HuH-7.5 (cell line): ENCODE measurements at regions not wholly inside any gene's neighbourhood (a gene's known extent, or its start where the extent isn't known, plus 50 kb on each side); places are given as distances from the start of the nearest gene placed in this dataset.

ENCODE experiments used
- DNase-seq: peaks from one replicate; pipeline ENCODE4 v3.0.0; 2011; ENCODE audit warnings: low spot score

DNA sequence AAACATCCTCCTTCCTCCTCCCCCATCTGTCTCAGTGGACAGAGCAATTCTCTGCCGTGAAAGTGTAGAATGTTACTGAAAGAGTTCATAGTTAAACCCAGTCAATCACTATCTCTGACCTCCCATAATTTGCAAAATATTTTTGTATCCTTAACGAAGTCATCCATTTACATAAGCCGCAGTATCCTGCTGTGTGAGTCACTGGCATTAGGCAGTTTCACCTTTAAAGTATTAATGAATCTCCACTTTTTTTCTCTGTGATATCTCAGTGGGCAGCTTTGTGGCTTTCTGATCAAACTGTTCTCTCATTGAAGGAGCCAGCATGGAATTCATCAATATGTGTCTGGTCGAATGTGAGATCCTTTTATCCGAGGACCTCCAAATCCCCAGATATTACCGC lies 678.6 kb upstream of the TENM3 start:
- no peak for DNase-seq

GRCh38 chr4:181566490-181566889 lies 676.7 kb upstream of the TENM3 start:
- DNase-seq = no peak

- DNase-seq = no peak
Measured at GRCh38 chr4:181569553-181569952, 673.6 kb upstream of the TENM3 start.

DNA sequence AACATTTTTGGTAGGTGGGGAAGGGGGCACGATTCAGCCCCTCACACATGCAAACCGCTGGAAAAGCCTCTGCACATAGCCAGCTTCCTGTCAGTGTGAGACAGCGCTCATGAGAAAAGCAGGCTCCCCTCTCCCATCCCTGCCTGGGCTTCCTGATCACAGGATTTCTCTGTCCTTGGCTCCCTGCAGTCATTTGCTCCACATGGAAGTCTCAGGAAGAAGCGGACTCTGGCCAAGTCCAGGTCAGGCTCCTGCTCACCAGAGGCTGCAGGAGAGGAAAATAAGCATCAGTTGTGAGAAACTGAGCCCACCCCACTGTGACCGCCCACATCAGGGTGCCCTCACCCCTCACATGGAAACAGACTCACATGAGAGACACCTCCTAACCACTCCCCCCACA lies 664.3 kb upstream of the TENM3 start:
- no peak for DNase-seq

GRCh38 chr4:181579486-181579885 lies 663.7 kb upstream of the TENM3 start:
- DNase-seq = no peak

DNA sequence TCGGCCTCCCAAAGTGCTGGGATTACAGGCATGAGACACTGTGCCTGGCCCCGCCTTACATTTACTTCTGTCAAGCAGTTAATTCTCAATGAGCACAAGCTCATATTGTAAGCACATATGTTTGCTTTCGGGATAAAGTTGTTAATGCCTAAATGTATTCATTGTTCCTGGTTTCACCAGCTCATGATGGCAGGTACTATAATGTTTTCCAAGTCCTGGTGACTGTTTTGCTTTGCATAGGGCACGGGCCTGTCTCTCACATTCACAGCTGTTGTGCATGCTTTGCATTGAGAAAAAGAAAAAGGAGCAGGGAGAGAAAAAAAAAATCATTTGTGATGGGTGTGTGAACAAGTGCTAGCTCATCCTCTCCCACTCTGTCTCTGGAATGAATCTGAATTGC lies 661.2 kb upstream of the TENM3 start:
- no peak for DNase-seq

- no peak for DNase-seq
Measured at GRCh38 chr4:181582595-181582994, 660.6 kb upstream of the TENM3 start.

DNA sequence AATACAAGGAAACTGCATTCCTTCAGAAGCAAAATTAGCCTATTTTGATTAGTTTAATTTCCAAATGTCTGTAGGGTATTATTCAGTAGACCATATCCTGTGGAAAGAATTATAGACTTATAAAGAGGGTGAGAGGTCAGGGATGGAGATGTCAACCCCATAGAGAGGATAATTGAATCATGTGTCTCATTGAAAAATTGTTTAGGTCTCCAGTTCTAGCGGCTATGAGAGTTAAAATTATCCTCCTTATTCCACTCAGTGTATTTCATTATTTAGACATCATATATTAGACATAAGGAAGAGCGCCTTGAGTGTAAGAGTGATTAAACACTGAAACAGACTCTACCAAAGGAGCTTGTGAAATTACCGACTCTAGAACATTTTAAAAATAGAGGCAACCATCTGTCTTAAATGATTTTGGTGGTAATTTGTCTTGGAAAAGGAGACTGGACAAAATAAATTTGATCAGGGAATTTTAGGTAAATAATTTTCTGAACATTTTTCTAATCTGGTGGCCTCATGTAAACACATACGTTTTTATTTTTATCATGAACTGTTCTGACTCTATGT lies 654.4 kb upstream of the TENM3 start:
- no peak for DNase-seq

- DNase-seq = no peak
Measured at GRCh38 chr4:181592221-181592745, 650.9 kb upstream of the TENM3 start.

- DNase-seq = no peak
Measured at GRCh38 chr4:181593703-181594102, 649.5 kb upstream of the TENM3 start.

DNA sequence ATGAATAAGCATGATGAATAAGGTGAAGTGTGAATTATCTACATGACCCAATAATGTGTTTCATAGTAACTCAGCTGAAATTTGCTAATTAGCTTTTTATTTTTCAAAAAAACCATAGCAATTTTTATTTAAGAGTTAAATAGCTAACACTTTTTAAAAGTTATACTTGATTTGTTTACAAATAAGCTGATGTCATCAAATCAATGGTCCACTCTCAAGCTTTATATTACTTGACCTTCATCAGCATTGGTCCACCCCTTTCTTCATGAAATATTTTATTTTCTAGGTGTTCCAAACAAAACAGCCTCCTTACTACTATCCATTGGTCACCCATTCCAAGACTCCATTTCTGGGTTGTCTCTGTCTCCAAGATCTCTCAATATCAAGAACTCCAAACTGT lies 649.0 kb upstream of the TENM3 start:
- DNase-seq = no peak

GRCh38 chr4:181595716-181596115 lies 647.5 kb upstream of the TENM3 start:
- DNase-seq = no peak

GRCh38 chr4:181597766-181598165 lies 645.4 kb upstream of the TENM3 start:
- no peak for DNase-seq

- DNase-seq = no peak
Measured at GRCh38 chr4:181599134-181599533, 644.1 kb upstream of the TENM3 start.

- DNase-seq = no peak
Measured at GRCh38 chr4:181601103-181601502, 642.1 kb upstream of the TENM3 start.

- no peak for DNase-seq
Measured at GRCh38 chr4:181604546-181604945, 638.7 kb upstream of the TENM3 start.

GRCh38 chr4:181606300-181606699 lies 636.9 kb upstream of the TENM3 start:
- no peak for DNase-seq

DNA sequence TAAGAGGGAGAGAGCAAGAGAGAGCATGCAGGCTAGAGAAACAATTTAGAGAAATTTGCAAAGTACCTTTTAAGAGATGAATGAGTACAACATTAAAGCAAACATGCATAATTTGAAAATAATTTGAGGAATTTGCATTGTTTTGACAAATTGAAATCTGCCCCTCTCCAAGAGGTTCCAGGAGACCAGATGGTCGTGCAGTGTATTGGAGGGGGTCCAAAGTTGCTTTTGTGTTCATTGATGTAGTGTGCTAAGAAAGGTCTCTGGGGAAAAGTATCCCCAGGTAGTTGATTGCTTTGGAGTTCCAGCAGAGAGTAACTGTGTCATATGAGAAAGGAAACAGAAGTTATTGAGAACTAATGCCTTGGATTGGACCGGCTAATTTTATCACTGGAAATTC lies 635.0 kb upstream of the TENM3 start:
- DNase-seq = no peak

DNA sequence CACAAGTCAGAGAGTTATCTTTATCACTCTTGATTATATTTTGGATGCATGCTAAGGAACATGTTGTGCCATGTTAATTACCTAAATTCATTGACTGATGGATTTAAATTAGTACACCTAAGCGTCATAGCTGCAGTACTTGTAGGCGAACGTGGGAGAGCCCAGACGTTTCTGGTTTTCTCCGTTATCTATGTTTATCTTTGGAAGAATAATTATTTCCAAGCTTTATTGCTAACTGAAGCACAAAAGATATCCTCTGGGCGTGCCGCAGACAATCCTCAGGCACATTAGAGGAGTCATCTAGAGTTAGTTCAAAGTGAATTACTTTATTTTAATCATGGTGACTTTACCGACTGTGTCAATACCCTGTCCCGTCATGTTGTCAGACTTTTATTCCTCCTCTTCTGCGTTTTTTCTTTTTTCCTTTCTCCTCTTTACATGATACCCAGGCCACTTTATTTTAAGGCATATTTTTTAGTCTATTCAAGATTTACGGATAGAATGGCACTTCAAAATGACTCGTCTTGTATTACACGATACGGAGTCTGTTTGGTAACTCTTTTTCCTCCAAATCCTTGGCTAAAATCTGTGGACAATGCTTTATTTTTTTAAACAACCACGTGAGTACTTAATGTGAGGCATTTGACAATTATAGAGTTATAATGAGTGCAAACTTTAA lies 632.0 kb upstream of the TENM3 start:
- DNase-seq = no peak

GRCh38 chr4:181611946-181612600 lies 631.1 kb upstream of the TENM3 start:
- DNase-seq = no peak

DNA sequence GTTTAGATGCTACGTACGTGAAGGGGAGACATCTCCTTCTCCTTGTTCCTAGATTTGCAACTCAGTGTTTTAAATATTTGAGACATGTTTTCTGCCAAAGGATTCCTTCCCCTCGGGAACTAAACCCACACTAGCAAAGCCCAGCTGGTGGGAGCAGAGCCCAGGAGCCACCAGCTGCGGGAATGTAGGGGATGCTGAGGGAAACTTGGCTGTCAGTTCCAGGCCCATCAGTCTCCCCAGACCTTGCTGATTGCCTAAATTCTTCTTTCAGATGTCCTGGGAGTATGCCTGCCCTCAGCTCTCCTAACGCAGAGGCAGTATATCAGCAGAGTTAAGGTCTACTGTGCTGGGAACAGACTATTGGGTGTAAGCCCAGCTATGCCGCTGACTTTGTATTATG lies 630.0 kb upstream of the TENM3 start:
- DNase-seq = no peak

DNA sequence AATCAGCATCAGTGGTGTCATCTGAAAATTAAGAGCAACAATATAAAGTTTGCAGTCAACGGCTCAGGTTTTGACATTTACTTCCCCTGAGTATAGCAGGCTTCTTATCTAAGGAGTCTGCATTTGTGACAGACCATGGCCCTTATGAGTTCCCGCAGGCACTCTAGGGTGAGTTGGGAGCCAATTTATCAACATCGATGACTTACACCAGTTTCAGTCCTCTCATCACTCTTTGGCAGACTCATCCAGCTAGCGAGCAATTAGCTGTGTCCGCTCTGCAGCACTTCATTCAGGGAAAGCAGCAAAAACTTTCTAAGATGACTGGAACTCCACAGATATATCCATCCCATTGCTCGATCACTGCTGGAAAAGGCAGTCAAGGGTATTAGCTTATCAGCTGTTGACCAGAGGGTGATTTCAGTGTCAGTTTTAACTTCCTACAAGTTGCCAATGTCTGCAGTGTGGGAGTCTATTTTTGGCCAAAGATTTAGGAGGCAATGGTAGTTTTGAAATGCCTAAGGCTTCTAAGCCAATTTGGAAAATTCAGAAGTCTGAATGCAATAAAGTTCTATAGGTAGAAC lies 625.1 kb upstream of the TENM3 start:
- no peak for DNase-seq

DNA sequence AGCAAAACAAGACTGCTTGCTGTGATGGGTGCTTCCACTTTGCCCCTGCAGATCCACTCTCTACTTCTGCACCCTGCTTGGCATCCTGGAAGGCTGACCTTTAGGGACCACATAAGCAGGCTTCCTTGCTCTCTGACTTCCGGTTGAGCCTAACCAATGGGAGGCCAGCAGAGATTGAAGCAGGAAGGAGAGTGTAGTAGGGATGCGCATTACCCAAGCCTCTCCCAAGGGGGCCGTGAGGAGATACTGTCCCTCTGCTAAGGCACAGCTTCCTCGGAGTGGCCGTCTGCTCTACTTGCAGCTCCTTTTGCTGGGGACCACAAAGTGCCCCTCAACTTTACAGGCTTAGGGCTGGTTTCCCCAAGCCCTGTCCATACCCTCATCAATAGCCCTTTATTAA lies 624.3 kb upstream of the TENM3 start:
- no peak for DNase-seq
